PFSK-1 (cell line): ENCODE measurements at regions not wholly inside any gene's neighbourhood (a gene's known extent, or its start where the extent isn't known, plus 50 kb on each side); places are given as distances from the start of the nearest gene placed in this dataset.

Source experiments
- FOXP2 ChIP-seq: optimal IDR thresholded peaks from 2 replicates; pipeline ENCODE3; 2011; ENCODE audit warnings: borderline replicate concordance, control low read depth, inconsistent platforms; ENCODE audit not compliant: insufficient read depth; ENCODE audit errors: extremely low read length, extremely low read depth
- POLR2AphosphoS5 ChIP-seq: IDR thresholded peaks from 2 replicates; pipeline ENCODE4 v1.6.1; 2012; ENCODE audit warnings: low read depth, mild to moderate bottlenecking, control low read depth, low read length, moderate library complexity
- REST ChIP-seq, 2 experiments: IDR thresholded peaks; 2 replicates each; pipeline versions ENCODE4 v1.6.1 to v1.8.0; 2011 to 2012; ENCODE audit warnings: low read depth in 2 of 2, low read length in 2 of 2, control low read depth in 1 of 2, inconsistent platforms in 1 of 2, mild to moderate bottlenecking in 1 of 2, moderate library complexity in 1 of 2; ENCODE audit not compliant: insufficient read depth in 1 of 2
- SIN3A ChIP-seq: IDR thresholded peaks from 2 replicates; pipeline ENCODE4 v1.6.1; 2012; ENCODE audit warnings: mild to moderate bottlenecking, low read length, moderate library complexity, borderline replicate concordance; ENCODE audit not compliant: insufficient read depth
- TAF1 ChIP-seq: IDR thresholded peaks from 2 replicates; pipeline ENCODE4 v1.6.1; 2012; ENCODE audit warnings: low read length, control low read depth, borderline replicate concordance; ENCODE audit not compliant: insufficient read depth

DNA sequence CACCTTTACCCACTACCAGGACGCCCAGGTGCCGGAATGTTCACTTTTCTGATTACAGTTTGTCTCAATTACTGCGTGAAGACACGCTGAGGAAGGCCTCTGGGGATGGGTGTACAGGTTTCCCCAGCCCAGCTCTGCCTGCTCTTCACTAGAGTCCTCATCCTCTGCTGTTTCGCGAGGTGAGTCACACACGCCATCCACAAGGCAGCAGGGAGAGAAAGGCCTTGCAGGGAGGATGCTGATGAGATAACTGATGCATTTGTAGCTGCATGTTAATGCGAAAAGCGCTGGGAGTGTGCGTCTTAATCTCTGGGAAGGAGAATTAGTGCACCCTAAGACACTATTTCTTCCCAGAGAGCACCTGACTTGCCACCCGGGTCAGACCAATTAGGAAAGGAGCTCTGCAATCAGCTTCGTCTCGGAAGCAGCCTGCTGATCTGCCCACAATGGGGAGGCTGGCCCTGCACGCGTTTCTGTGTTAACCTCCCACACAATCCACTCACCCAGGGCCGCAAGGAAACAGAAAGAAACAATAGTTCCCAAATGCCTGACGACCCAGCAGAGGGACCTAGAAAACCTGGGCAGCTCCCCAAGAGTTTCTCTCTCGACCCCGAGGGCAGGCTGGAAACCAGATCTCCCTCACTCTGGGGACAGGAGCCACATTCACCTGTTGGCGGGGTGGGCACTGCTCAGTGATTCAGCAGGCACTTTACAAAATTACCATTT lies 578.7 kb downstream of the GLRX3 start:
- TF ChIP-seq REST (IDR thresholded peaks at IDR 0.05; ENCODE audit: insufficient read depth in 1 of 2, low read depth in 2 of 2, low read length in 2 of 2) (no peak), FOXP2 (no peak), TAF1 (no peak), SIN3A (no peak), POLR2AphosphoS5 (no peak)

- TF ChIP-seq FOXP2 = no peak
- TF ChIP-seq POLR2AphosphoS5 = no peak
- TF ChIP-seq TAF1 = no peak
- TF ChIP-seq REST (IDR thresholded peaks at IDR 0.05; ENCODE audit: insufficient read depth in 1 of 2, low read depth in 2 of 2, low read length in 2 of 2) = no peak
- TF ChIP-seq SIN3A = no peak
These were observed 579.8 kb downstream of the GLRX3 start for GRCh38 chr10:130715686-130716670.

DNA sequence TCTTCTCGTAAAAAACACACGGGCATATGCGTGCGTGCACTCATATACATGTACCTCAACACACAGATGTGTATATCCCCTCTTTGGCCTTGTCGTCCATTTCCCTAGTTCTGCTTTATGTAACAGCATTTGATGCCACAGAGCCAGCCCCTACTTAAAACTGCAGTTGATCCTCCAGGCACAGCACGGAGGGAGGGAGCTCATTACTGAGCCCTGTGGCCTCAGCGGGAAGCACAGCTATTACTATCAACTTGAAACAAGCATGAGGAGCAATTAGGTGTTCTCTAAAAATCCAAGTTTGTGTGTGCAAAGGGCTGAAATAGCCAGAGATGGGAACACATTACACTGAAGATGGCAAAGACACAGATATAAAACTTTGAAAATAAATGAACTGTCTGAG lies 580.9 kb downstream of the GLRX3 start:
- TF ChIP-seq SIN3A = no peak
- no peak for TF ChIP-seq FOXP2
- TF ChIP-seq POLR2AphosphoS5 = no peak
- TF ChIP-seq REST (IDR thresholded peaks at IDR 0.05; ENCODE audit: insufficient read depth in 1 of 2, low read depth in 2 of 2, low read length in 2 of 2) = no peak
- TF ChIP-seq TAF1 = no peak

- TF ChIP-seq POLR2AphosphoS5 = no peak
- TF ChIP-seq TAF1 = no peak
- TF ChIP-seq REST (IDR thresholded peaks at IDR 0.05; ENCODE audit: insufficient read depth in 1 of 2, low read depth in 2 of 2, low read length in 2 of 2) = no peak
- no peak for TF ChIP-seq FOXP2
- TF ChIP-seq SIN3A = no peak
These were observed 583.2 kb downstream of the GLRX3 start for GRCh38 chr10:130719448-130719752.

DNA sequence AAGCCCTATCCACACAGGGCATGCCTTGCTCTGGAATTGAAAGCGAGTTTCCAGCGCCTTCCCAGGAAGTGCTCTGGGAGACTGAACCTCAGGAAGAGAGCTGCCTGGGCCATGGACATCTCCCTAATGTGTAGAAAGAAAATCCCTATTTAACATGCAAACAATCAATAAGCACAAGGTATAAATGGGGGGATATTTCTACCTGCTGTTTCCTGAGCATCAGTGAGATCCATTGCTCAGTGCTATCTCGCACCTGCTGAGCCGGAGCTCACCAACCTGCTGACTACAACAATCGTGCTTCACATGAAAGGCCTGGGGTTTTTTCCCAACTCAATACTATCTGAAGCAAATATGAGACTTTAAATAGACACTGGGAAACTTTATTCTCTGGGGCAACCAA lies 584.0 kb downstream of the GLRX3 start:
- no peak for TF ChIP-seq TAF1
- no peak for TF ChIP-seq SIN3A
- no peak for TF ChIP-seq POLR2AphosphoS5
- TF ChIP-seq REST (IDR thresholded peaks at IDR 0.05; ENCODE audit: insufficient read depth in 1 of 2, low read depth in 2 of 2, low read length in 2 of 2) = no peak
- no peak for TF ChIP-seq FOXP2
